ENCODE measurements at regions not wholly inside any gene's neighbourhood (a gene's known extent, or its start where the extent isn't known, plus 50 kb on each side); places are given as distances from the start of the nearest gene placed in this dataset.
A peak's percentile ranks its signal among the peaks of the same experiment; 100 is the strongest.

- peak; percentile 31 for DNase-seq (ENCODE audit: low spot score)
These were observed 141.6 kb upstream of the DTNBP1 start for GRCh38 chr6:15804164-15805154.

- DNase-seq (ENCODE audit: low spot score): no peak
These were observed 139.6 kb upstream of the DTNBP1 start for GRCh38 chr6:15802466-15802865.

- no peak for DNase-seq (ENCODE audit: low spot score)
These were observed 139.1 kb upstream of the DTNBP1 start for GRCh38 chr6:15801912-15802311.

- DNase-seq (ENCODE audit: low spot score): no peak
These were observed 138.2 kb upstream of the DTNBP1 start for GRCh38 chr6:15800841-15801617.

- DNase-seq (ENCODE audit: low spot score): no peak
These were observed 135.9 kb upstream of the DTNBP1 start for GRCh38 chr6:15798533-15799255.

GRCh38 chr6:15796844-15797243 lies 134.0 kb upstream of the DTNBP1 start:
- DNase-seq (ENCODE audit: low spot score): no peak

GRCh38 chr6:15796130-15796771 lies 133.4 kb upstream of the DTNBP1 start:
- no peak for DNase-seq (ENCODE audit: low spot score)

- DNase-seq (ENCODE audit: low spot score): no peak
These were observed 131.0 kb upstream of the DTNBP1 start for GRCh38 chr6:15793826-15794225.

- DNase-seq (ENCODE audit: low spot score): no peak
These were observed 130.5 kb upstream of the DTNBP1 start for GRCh38 chr6:15793288-15793687.

GRCh38 chr6:15792842-15793241 lies 130.0 kb upstream of the DTNBP1 start:
- no peak for DNase-seq (ENCODE audit: low spot score)

GRCh38 chr6:15791448-15792181 lies 128.8 kb upstream of the DTNBP1 start:
- DNase-seq (ENCODE audit: low spot score): no peak

- DNase-seq (ENCODE audit: low spot score): no peak
These were observed 127.3 kb upstream of the DTNBP1 start for GRCh38 chr6:15790116-15790515.

- DNase-seq (ENCODE audit: low spot score): no peak
These were observed 124.0 kb upstream of the DTNBP1 start for GRCh38 chr6:15786846-15787245.

GRCh38 chr6:15783484-15783883 lies 120.7 kb upstream of the DTNBP1 start:
- DNase-seq (ENCODE audit: low spot score): no peak

- DNase-seq (ENCODE audit: low spot score): no peak
These were observed 119.1 kb upstream of the DTNBP1 start for GRCh38 chr6:15781890-15782289.

GRCh38 chr6:15781333-15781732 lies 118.5 kb upstream of the DTNBP1 start:
- DNase-seq (ENCODE audit: low spot score): no peak

GRCh38 chr6:15780437-15780836 lies 117.6 kb upstream of the DTNBP1 start:
- DNase-seq (ENCODE audit: low spot score): no peak

- DNase-seq (ENCODE audit: low spot score): peak; percentile 95
These were observed 116.9 kb upstream of the DTNBP1 start for GRCh38 chr6:15779726-15780125.

GRCh38 chr6:15776458-15776980 lies 113.7 kb upstream of the DTNBP1 start:
- no peak for DNase-seq (ENCODE audit: low spot score)

- no peak for DNase-seq (ENCODE audit: low spot score)
These were observed 112.9 kb upstream of the DTNBP1 start for GRCh38 chr6:15775741-15776140.
